SW 1271 (cell line): ENCODE measurements at regions not wholly inside any gene's neighbourhood (a gene's known extent, or its start where the extent isn't known, plus 50 kb on each side); places are given as distances from the start of the nearest gene placed in this dataset.
"Not testable (repeated sequence)": the region's sequence is repeated elsewhere in the genome, so short reads cannot be mapped to it uniquely, and the experiment has no call there.

ENCODE experiments used
- DNase-seq, 2 experiments: peaks; one replicate each; lab custom pipeline; 2025; lab: John Stamatoyannopoulos, UW

- no peak for DNase-seq
Measured at GRCh38 chr2:9708683-9709538, 78.1 kb upstream of the YWHAQ start.

- no peak for DNase-seq
Measured at GRCh38 chr2:9709539-9710285, 78.9 kb upstream of the YWHAQ start.

GRCh38 chr2:9710311-9710710, 79.5 kb upstream of the YWHAQ start:
- DNase-seq: no peak

GRCh38 chr2:9712263-9712662, 81.5 kb upstream of the YWHAQ start:
- DNase-seq: no peak

- no peak for DNase-seq
Measured at GRCh38 chr2:9714630-9715214, 83.9 kb upstream of the YWHAQ start.

- no peak for DNase-seq
Measured at GRCh38 chr2:9715238-9715637, 84.4 kb upstream of the YWHAQ start.

GRCh38 chr2:9717886-9718451, 87.2 kb upstream of the YWHAQ start:
- no peak for DNase-seq

GRCh38 chr2:9720352-9721093, 89.7 kb upstream of the YWHAQ start:
- DNase-seq: no peak

- no peak for DNase-seq
Measured at GRCh38 chr2:9721344-9721743, 90.5 kb upstream of the YWHAQ start.

- no peak for DNase-seq
Measured at GRCh38 chr2:9722451-9722850, 91.7 kb upstream of the YWHAQ start.

GRCh38 chr2:9724565-9724964, 93.8 kb upstream of the YWHAQ start:
- no peak for DNase-seq

- no peak for DNase-seq
Measured at GRCh38 chr2:9725106-9725505, 94.3 kb upstream of the YWHAQ start.

- DNase-seq: not testable (repeated sequence)
Measured at GRCh38 chr2:9726016-9726415, 95.2 kb upstream of the YWHAQ start.

- not testable (repeated sequence) for DNase-seq
Measured at GRCh38 chr2:9730523-9730922, 99.7 kb upstream of the YWHAQ start.

- DNase-seq: no peak
Measured at GRCh38 chr2:9732824-9733223, 102.0 kb upstream of the YWHAQ start.

- no peak for DNase-seq
Measured at GRCh38 chr2:9734308-9734707, 103.5 kb upstream of the YWHAQ start.

- no peak for DNase-seq
Measured at GRCh38 chr2:9735335-9735734, 104.5 kb upstream of the YWHAQ start.

- no peak for DNase-seq
Measured at GRCh38 chr2:9736021-9736420, 105.2 kb upstream of the YWHAQ start.

- no peak for DNase-seq
Measured at GRCh38 chr2:9737053-9737875, 106.0 kb upstream of the TAF1B start.

- no peak for DNase-seq
Measured at GRCh38 chr2:9738062-9738461, 105.2 kb upstream of the TAF1B start.
